Skeletal muscle tissue (tissue), 3 donors: ENCODE measurements at regions not wholly inside any gene's neighbourhood (a gene's known extent, or its start where the extent isn't known, plus 50 kb on each side); places are given as distances from the start of the nearest gene placed in this dataset.

Source experiments
- H3K27ac ChIP-seq: one replicate; pipeline ENCODE4 v1.7.0; 2013; ENCODE audit warnings: mild to moderate bottlenecking, low read depth, low read length, inconsistent platforms
- H3K27me3 ChIP-seq, 3 donors: one replicate each; pipeline ENCODE4 v1.7.0; 2013; ENCODE audit warnings: low read length in 3 of 3; ENCODE audit not compliant: control insufficient read depth in 3 of 3, insufficient read depth in 3 of 3
- H3K36me3 ChIP-seq, 3 donors: one replicate each; pipeline ENCODE4 v1.7.0; 2013; ENCODE audit warnings: low read length in 3 of 3; ENCODE audit not compliant: control insufficient read depth in 3 of 3, insufficient read depth in 3 of 3
- H3K4me1 ChIP-seq, 3 donors: one replicate each; pipeline ENCODE4 v1.7.0; 2013; ENCODE audit warnings: low read length in 3 of 3, mild to moderate bottlenecking in 3 of 3; ENCODE audit not compliant: control insufficient read depth in 3 of 3, insufficient read depth in 3 of 3
- H3K4me3 ChIP-seq, 3 donors: one replicate each; pipeline ENCODE4 v1.7.0; 2013; ENCODE audit warnings: low read length in 3 of 3
- H3K9ac ChIP-seq, 3 donors: one replicate each; pipeline ENCODE4 v1.7.0; 2013; ENCODE audit warnings: low read length in 3 of 3, mild to moderate bottlenecking in 3 of 3, moderate library complexity in 2 of 3, low read depth in 1 of 3
- H3K9me3 ChIP-seq, 3 donors: one replicate each; pipeline ENCODE4 v1.7.0; 2013; ENCODE audit warnings: low read length in 3 of 3; ENCODE audit not compliant: control insufficient read depth in 3 of 3
- donor health status: Osteomylitis.

DNA sequence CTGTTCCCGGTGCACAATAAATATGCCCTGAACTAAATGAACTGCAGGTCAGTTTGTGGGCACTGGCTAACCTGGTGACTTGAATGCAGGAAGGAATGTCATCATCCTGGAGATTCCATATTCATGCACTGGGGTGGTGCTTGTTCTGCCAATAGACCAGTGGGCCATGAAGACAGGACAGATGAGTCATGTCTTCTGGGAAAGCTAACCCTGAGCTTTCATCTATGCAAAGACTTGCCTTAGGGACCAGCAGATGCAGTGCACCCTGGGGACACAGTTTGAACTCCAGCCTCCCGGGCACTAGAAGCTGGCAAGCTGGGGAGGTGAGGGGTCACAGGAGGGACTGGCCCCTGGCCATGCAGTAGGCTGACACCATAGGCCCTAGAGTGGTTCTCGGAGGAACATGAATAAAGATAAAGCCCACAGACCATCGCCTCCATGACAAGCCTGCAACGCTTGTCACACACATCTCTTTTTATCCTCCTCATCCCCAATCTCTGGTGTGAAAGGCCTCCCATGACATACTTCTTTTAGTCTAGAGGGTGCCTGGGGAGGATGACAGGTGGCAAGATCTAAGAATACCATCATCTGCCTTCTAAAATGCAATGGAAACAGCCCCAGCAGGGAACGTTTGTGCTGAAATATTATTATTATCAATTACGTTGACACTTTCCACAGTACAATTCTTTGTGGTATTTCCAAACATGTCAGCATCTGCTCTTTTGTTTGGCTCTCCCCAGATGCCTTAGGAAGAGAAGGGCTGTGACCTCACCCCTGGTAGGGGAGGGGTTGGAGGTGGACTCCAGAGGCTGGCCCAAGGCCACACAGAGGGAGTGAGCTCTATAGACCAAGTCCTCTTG, 267.4 kb upstream of the RAB6C start:
- H3K27ac ChIP-seq, result no peak overlapping the region
- no peaks in the 10 kb centered on the region for H3K36me3 ChIP-seq
- H3K4me1 ChIP-seq, result no peaks in the 10 kb centered on the region
- no peaks in the 10 kb centered on the region for H3K9me3 ChIP-seq
- peaks cover 0 to 12% (median 3%) of the 10 kb centered on the region in 3 donors for H3K27me3 ChIP-seq
- H3K4me3 ChIP-seq, result no peak overlapping the region
- no peak overlapping the region for H3K9ac ChIP-seq

DNA sequence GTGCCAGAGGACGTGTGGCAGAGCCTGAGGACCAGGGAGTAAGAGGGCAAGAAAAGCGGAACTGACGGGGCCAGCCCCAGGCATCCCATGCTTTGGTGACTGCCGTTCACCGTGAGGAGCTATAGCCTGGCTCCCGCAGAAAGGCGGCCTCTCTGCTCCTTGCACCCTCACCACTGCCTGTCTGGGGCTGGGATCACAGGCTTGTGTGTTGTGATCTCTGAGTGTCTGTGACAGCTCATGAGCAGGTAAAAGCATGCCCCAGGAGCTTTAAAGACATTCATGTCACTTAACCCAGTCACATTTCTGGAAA, 266.8 kb upstream of the RAB6C start:
- H3K36me3 ChIP-seq, result no peaks in the 10 kb centered on the region
- H3K9ac ChIP-seq, result no peak overlapping the region
- no peaks in the 10 kb centered on the region for H3K4me1 ChIP-seq
- H3K4me3 ChIP-seq, result no peak overlapping the region
- H3K27ac ChIP-seq, result no peak overlapping the region
- peaks cover 3 to 12% (median 3%) of the 10 kb centered on the region in 3 donors for H3K27me3 ChIP-seq
- no peaks in the 10 kb centered on the region for H3K9me3 ChIP-seq

DNA sequence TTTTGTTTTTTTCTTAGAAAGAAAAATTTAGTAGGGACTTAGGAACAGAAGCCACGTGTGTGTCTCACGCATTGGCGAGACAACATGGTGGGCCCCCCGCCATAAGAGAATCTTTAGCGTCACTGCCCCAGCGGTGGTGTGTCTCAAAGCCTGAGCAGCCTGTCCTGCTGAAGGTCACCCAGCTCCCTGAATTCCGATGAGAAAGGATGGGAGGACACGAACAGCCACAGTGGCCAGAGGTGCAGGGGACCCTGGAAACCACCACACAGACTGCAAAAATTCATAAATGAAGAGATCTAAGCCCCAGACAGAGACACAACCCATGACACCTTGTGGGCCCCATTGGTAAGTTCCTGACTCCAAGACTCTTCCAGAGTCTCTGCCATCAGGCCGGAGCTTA, 266.1 kb upstream of the RAB6C start:
- no peak overlapping the region for H3K27ac ChIP-seq
- H3K9me3 ChIP-seq, result no peaks in the 10 kb centered on the region
- no peaks in the 10 kb centered on the region for H3K36me3 ChIP-seq
- peaks cover 3 to 9% (median 3%) of the 10 kb centered on the region in 3 donors for H3K27me3 ChIP-seq
- H3K9ac ChIP-seq, result no peak overlapping the region
- no peaks in the 10 kb centered on the region for H3K4me1 ChIP-seq
- H3K4me3 ChIP-seq, result no peak overlapping the region

DNA sequence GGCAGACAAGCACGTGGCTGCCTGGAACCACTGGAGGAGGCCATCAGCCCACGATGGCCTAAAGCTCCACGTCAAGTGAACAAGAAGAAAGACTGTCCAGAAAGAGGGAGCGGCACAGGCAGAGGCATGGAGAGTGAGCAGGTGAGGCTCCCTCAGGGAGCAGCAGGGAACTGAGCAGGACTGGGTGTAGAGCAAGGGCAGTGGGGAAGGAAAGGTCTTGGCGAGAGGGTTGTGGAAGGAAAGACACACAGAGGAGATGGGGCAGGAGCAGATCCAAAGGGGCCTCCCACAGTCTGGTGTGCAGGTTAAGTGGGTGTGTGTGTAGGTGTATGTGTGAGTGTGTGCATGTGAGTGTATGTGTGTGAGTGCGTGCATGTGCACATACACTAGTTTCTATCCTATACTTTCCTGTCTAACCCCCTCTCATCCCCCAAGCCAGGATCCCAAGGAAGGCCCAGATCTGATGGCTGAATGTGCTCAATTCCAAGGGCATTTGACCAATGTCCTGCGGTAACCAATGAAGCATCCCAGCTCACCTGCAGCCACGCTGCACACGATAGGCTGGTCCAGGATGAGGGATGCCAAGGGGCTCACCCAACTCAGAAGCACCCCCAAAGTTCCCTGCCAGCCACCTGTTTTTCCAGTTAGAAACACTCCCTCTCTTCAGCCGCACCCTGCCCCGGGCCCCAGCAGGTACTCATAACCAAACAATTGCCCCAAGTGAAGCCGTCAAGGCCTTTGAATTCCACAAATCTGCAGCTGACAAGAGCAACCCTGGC, 262.5 kb upstream of the RAB6C start:
- Histone ChIP-seq H3K27me3 (peaks cover 5 to 13% (median 10%) of the 10 kb centered on the region in 3 donors), H3K36me3 (no peaks in the 10 kb centered on the region)

DNA sequence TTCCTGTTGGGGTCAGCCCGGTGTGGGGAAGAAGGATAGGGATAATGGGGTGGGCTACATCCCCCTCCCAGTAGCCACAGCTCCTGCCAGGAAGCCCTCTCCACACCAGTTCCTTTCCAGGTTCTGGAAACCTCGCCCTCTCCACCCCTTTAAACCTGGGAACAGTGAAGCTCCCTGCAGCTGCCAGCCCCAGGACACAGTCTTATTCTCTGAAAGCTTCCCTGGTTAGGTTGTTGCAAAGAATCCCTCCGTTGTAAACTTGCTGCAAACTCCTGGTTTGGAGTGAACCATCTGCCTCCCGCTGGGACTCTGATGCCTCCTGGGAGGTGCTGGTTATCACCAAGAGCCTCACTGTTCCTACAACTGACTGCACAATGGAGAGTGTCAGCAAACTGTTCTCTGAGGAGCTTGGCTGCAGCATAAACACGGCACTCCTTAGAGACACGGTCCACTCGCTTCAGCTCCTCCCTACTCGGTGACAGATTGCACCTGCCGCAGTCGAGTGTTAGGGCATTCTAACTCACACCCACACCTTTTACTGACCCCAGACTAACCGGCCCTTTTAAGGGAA, 261.8 kb upstream of the RAB6C start:
- H3K27ac ChIP-seq, result no peak overlapping the region
- no peak overlapping the region for H3K9ac ChIP-seq
- peaks cover 5 to 12% (median 10%) of the 10 kb centered on the region in 3 donors for H3K27me3 ChIP-seq
- H3K4me3 ChIP-seq, result no peak overlapping the region
- H3K9me3 ChIP-seq, result no peaks in the 10 kb centered on the region
- no peaks in the 10 kb centered on the region for H3K4me1 ChIP-seq
- no peaks in the 10 kb centered on the region for H3K36me3 ChIP-seq

More for the DNA sequence above, 262.5 kb upstream of the RAB6C start:
- H3K9me3 ChIP-seq, result no peaks in the 10 kb centered on the region
- H3K4me3 ChIP-seq, result no peak overlapping the region
- H3K9ac ChIP-seq, result no peak overlapping the region
- H3K4me1 ChIP-seq, result no peaks in the 10 kb centered on the region
- H3K27ac ChIP-seq, result no peak overlapping the region

DNA sequence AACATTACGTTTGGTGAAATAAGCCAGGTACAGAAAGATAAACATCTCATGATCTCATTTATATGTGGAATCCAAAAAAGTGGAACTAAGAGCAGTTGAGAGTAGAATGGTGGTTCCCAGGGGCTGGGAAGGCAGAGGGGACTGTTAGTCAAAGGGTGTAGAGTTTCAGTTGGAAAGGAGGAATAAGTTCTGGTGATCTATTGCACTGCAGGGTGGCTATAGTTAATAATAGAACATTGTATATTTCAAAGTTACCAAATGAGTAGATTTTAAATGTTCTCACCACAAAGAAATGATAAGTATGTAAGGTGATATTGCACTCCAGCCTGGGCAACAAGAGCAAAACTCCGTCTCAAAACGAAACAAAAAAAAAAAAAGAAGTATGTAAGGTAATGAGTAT, 260.1 kb upstream of the RAB6C start:
- Histone ChIP-seq H3K9me3 (no peaks in the 10 kb centered on the region), H3K4me1 (no peaks in the 10 kb centered on the region), H3K9ac (no peak overlapping the region), H3K27ac (no peak overlapping the region), H3K4me3 (no peak overlapping the region), H3K36me3 (no peaks in the 10 kb centered on the region), H3K27me3 (peaks cover 10 to 20% (median 12%) of the 10 kb centered on the region in 3 donors)

DNA sequence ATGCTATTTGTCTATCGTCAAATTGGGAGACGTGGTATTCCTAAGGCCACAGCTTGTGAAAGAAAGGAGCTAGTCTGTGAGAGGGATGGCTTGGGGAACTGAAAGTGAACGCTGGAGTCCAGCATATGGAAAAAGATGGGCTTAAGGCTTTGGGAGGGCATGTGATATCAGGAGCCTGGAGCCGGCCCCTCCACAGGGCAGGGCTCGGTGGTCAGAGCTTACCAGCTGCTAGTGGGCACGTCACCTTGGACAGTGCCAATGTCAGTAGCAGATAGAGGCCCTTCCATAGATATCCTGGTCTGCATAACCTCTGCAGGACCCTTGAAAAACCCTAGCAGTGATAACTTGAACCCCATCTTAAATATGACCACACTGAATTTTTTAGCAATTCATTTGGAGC, 259.1 kb upstream of the RAB6C start:
- Histone ChIP-seq H3K36me3 (no peaks in the 10 kb centered on the region), H3K27me3 (peaks cover 10 to 21% (median 12%) of the 10 kb centered on the region in 3 donors), H3K9me3 (no peaks in the 10 kb centered on the region), H3K4me1 (no peaks in the 10 kb centered on the region), H3K27ac (no peak overlapping the region), H3K4me3 (no peak overlapping the region), H3K9ac (no peak overlapping the region)

DNA sequence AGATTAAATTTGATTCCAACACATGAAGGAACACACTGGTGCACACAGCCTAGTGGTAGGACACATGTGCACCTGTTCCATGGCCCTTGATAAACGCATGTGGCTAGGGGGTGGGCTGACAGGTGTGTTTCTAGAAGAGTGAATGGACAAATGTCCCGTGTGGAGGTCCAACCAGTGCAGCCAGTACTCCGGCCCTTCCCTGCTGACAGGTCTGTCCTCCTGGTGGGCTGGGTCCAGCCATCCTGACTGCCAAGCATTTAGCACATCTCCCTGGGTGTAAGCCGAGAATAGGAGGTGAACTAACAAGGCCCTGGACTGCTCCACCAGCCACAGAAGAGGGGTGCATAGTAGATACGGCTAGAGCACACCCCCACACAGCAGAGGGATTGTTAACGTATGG, 258.7 kb upstream of the RAB6C start:
- Histone ChIP-seq H3K36me3 (no peaks in the 10 kb centered on the region), H3K4me1 (no peaks in the 10 kb centered on the region), H3K27me3 (peaks cover 10 to 19% (median 10%) of the 10 kb centered on the region in 3 donors), H3K27ac (no peak overlapping the region), H3K9me3 (no peaks in the 10 kb centered on the region), H3K9ac (no peak overlapping the region), H3K4me3 (no peak overlapping the region)

DNA sequence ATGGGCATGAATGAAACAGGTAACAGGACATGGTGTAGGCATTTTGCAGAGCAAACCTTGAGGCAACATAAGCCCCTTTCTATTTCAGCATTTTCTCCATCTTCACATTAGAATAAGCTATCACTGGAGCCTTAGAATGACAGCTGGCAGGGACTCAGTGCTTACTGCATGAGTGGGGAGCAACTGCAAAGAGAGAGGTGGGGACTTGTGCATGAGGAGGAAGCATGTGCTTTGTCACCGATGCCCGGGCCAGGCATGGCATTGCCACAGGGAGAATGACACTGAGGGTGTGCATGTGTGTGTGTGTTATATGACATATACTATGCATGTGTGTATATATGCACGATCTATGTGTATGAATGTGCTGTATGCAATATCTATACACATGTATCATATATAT, 258.2 kb upstream of the RAB6C start:
- Histone ChIP-seq H3K27ac (no peak overlapping the region), H3K36me3 (no peaks in the 10 kb centered on the region), H3K4me1 (no peaks in the 10 kb centered on the region), H3K27me3 (peaks cover 9 to 21% (median 10%) of the 10 kb centered on the region in 3 donors), H3K4me3 (no peak overlapping the region), H3K9me3 (no peaks in the 10 kb centered on the region), H3K9ac (no peak overlapping the region)

DNA sequence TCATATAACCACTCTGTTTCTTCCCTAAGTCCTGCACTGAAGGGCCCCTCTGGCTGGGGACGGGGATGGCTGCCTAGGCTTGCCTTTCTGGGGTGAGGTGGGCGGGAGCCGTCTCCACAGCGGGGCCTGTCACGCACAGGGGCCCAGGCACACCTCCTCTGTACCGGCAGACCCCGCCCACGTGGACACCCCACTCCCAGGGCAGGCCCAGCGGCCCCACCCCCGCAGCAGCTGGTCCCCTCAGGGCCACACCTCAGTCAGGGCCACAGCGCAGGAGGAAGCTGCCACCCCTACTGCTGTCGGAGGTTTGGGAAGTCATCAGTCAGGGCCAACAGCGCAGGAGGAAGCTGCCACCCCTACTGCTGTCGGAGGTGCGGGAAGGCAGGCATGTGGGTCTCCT, 257.6 kb upstream of the RAB6C start:
- Histone ChIP-seq H3K9me3 (no peaks in the 10 kb centered on the region), H3K4me1 (no peaks in the 10 kb centered on the region), H3K9ac (no peak overlapping the region), H3K27ac (no peak overlapping the region), H3K4me3 (no peak overlapping the region), H3K36me3 (no peaks in the 10 kb centered on the region), H3K27me3 (peaks cover 9 to 22% (median 10%) of the 10 kb centered on the region in 3 donors)
